Stimulated activated memory B cell treated with anti-CD40 and anti-IgM and Interleukin-4, amounts not matched to agents 10 μg/mL and 1 μg/mL and 100 μg/mL, for 72 hours (primary cell): ENCODE measurements at regions not wholly inside any gene's neighbourhood (a gene's known extent, or its start where the extent isn't known, plus 50 kb on each side); places are given as distances from the start of the nearest gene placed in this dataset.

Source experiments
- ATAC-seq: fragments of 150-1000 bp; cut with Tn5 transposase; 2 replicates; pipeline ENCODE4 v1.10.0; 2021
- H3K27ac Mint-ChIP-seq: one replicate; pipeline ENCODE4 v1.8.0; 2022; ENCODE audit warnings: mild to moderate bottlenecking, mixed read lengths
- H3K27me3 Mint-ChIP-seq: one replicate; pipeline ENCODE4 v1.8.0; 2022; ENCODE audit warnings: mixed read lengths
- H3K36me3 Mint-ChIP-seq: one replicate; pipeline ENCODE4 v1.8.0; 2022; ENCODE audit warnings: mixed read lengths
- H3K4me1 Mint-ChIP-seq: one replicate; pipeline ENCODE4 v1.8.0; 2022; ENCODE audit warnings: mixed read lengths
- H3K4me3 Mint-ChIP-seq: one replicate; pipeline ENCODE4 v1.8.0; 2022; ENCODE audit warnings: mild to moderate bottlenecking, moderate library complexity, mixed read lengths
- H3K9me3 Mint-ChIP-seq: one replicate; pipeline ENCODE4 v1.8.0; 2022; ENCODE audit warnings: mixed read lengths

DNA sequence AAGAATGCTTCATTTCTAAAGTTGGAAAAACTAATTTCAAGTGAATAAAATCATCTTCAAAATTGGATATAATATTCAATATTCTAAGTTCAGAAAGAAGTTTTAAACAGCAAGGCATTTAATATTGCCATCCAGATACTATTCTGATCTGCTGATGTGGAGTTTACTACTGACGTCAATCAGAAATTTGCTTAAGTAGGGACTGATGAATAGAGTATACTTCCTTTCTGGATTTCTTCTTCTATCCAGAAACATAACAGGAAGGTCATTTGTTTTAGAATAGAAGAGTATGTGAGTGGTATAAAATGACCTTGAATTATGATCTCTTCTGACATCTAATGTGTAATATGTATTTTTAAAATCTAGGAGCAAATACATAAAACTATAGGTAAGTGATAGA lies 308.1 kb upstream of the ADGRL2 start:
- Mint-ChIP-seq H3K4me1 (no peaks in the 10 kb centered on the region), H3K27ac (no peak overlapping the region), H3K36me3 (peaks cover 6% of the 10 kb centered on the region), H3K27me3 (no peaks in the 10 kb centered on the region), H3K4me3 (no peak overlapping the region), H3K9me3 (peaks cover 3% of the 10 kb centered on the region)
- no peak for ATAC-seq

DNA sequence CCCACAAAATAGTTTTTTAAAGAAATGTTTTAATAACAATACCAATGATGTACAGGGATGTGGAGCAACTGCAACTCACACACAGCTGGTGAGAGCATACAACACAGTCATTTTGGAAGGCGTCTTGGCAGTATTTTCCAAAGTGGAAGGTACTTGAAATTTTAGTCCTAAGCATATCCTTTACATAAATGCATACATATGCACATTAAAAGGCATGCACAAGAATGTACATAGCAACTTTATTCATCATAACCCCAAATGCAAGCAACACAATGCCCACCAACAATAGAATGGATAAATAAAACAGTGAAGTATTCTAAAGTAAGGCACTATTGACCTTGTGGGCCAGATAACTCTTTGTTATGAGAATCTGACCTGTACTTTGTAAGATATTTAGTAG lies 310.1 kb upstream of the ADGRL2 start:
- no peak overlapping the region for H3K4me3 Mint-ChIP-seq
- no peaks in the 10 kb centered on the region for H3K4me1 Mint-ChIP-seq
- H3K9me3 Mint-ChIP-seq = peaks cover 3% of the 10 kb centered on the region
- peaks cover 6% of the 10 kb centered on the region for H3K36me3 Mint-ChIP-seq
- ATAC-seq = no peak
- no peaks in the 10 kb centered on the region for H3K27me3 Mint-ChIP-seq
- no peak overlapping the region for H3K27ac Mint-ChIP-seq

DNA sequence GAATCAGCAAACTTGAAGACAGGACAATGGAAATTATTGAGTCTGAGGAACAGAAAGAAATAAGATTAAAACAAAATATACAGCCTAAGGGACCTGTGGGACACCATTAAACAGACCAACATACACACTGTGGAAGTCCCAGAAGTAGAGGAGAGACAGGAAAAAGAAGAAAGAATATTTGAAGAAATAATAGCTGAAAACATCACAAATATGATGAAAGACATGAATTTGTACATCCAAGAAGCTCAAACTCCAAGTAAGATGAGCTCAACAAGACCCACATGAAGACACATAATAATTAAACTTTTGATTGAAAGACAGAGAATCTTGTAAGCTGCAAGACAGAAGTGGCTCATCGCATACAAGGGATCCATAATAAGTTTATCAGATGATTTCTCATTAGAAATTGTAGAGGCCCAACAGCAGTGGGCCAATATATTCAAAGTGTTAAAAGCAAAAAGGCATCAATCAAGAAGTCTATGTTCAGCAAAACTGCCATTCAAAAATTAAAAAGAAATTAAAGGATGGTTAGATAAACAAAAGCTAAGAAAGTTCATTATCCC lies 311.3 kb upstream of the ADGRL2 start:
- Mint-ChIP-seq H3K4me3 (no peak overlapping the region), H3K36me3 (peaks cover 6% of the 10 kb centered on the region), H3K27me3 (no peaks in the 10 kb centered on the region), H3K4me1 (no peaks in the 10 kb centered on the region), H3K27ac (no peak overlapping the region), H3K9me3 (peaks cover 3% of the 10 kb centered on the region)
- no peak for ATAC-seq

DNA sequence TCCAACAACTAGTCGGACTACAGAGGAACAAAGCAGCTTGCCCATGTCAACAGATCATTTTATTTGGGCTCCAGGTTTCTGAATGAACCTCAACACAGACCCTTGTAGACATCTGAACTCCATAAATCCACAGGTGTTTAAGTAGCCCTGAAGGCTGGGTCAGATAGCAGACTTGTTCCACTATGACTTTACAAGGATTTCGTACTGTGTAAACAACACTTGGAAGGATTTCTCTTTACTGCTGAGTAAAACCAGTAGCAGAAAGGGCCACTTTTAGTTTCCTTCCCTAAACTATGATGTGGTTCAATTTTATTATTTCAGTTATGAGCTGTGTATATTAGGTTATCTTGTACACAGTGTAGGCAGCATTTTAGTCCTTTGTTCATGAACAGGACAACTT lies 316.4 kb upstream of the ADGRL2 start:
- no peaks in the 10 kb centered on the region for H3K4me1 Mint-ChIP-seq
- no peak overlapping the region for H3K27ac Mint-ChIP-seq
- no peaks in the 10 kb centered on the region for H3K27me3 Mint-ChIP-seq
- H3K9me3 Mint-ChIP-seq = peaks cover 1% of the 10 kb centered on the region
- no peak overlapping the region for H3K4me3 Mint-ChIP-seq
- peaks cover 3% of the 10 kb centered on the region for H3K36me3 Mint-ChIP-seq
- ATAC-seq = no peak

DNA sequence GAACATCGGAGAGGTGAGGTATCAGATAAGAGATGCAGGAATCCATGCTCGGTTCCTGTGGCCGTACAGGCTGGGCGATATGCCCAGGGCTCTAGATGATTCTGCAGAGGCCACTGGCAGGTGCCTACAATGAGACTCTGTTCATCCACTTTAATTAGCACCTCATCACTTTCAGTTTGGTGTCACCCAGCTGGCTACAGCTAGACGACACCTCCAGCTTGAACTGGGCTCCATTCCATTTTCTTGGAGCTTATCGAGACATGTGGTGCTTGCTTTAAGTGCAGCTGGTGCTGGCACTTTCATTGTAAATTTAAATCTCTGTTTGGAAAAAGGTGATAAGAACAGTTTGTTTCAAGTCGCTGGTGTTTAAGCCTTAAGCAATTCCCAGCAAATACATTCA lies 322.5 kb upstream of the ADGRL2 start:
- Mint-ChIP-seq H3K4me3 (no peak overlapping the region), H3K27ac (no peak overlapping the region), H3K27me3 (peaks cover 12% of the 10 kb centered on the region), H3K9me3 (no peaks in the 10 kb centered on the region), H3K36me3 (no peaks in the 10 kb centered on the region), H3K4me1 (peaks cover 4% of the 10 kb centered on the region)
- no peak for ATAC-seq

DNA sequence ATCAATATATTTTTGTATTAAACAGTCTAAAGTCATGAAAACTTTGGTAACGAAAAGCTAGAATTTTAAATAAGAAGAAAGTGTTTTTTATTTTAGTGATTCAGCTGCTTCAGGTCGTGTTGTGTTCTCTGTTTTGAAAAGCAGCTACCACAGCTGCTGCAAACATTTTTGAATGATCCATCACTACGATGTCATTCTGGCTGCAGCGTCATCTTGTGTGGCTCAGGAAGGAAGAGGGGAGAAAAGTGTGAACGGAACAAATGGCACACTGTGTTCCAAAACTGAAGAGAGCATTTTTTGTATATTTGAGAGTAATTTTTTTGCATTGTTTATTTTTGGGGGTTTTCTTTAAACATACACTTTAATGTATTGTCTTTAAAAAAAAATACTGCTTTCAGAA lies 323.0 kb upstream of the ADGRL2 start:
- Mint-ChIP-seq H3K9me3 (no peaks in the 10 kb centered on the region), H3K27ac (no peak overlapping the region), H3K36me3 (no peaks in the 10 kb centered on the region), H3K4me1 (peaks cover 4% of the 10 kb centered on the region), H3K4me3 (no peak overlapping the region), H3K27me3 (peaks cover 12% of the 10 kb centered on the region)
- ATAC-seq = no peak

DNA sequence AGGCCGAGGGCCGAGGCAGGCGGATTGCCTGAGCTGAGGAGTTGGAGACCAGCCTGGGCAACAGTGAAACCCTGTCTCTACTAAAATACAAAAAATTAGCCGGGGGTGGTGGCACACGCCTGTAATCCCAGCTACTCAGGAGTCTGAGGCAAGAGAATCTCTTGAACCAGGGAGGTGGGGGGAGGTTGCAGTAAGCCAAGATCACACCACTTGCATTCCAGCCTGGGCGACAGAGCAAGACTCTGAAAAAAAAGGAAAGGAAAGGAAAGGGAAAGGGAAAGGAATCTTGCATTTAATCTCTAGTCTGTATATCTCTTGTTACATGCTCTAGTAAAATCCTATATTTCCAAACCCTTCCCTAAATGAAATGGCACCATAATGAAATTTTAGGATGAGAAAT lies 328.3 kb upstream of the ADGRL2 start:
- Mint-ChIP-seq H3K4me3 (no peak overlapping the region), H3K27ac (no peak overlapping the region), H3K9me3 (no peaks in the 10 kb centered on the region), H3K36me3 (no peaks in the 10 kb centered on the region), H3K4me1 (no peaks in the 10 kb centered on the region), H3K27me3 (peaks cover 12% of the 10 kb centered on the region)
- ATAC-seq = no peak

DNA sequence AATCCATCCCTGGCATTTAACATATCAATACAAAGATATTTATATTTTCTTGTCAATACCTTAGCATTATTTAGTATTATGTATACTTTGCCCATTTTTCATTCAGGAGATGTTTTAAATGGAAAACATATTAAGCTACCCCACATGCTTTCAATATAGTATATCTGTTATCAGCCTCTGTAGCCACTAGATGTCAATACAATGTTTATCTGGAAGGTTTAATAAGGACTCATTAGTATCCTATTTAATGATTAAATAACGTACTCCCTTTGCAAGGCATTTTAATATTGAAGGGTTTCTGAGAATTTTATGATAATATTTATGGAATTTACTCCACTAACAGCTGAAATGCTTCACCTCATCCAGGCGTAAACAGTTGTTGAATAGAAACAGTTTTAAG lies 329.5 kb upstream of the ADGRL2 start:
- Mint-ChIP-seq H3K27ac (no peak overlapping the region), H3K4me1 (no peaks in the 10 kb centered on the region), H3K36me3 (no peaks in the 10 kb centered on the region), H3K27me3 (peaks cover 5% of the 10 kb centered on the region), H3K9me3 (no peaks in the 10 kb centered on the region), H3K4me3 (no peak overlapping the region)
- ATAC-seq = no peak

DNA sequence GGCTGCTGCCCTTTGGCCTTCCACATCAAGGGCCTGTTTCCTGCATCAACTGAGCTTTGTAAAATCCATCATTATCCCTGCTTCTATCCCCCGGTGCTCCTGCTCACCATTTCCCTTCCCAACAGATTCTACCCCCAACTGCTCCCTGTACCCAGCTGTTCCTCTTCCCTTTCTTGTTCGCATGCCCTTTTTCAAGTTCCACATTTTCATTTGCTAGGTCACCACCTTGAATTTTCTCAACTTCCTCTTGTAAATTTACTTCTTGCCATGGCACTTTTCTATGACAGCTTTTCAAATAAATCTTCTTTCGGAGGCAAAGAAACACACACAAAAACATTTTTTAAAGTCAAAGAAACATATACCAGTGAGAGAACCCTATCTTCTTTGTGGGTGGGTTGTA lies 330.5 kb upstream of the ADGRL2 start:
- Mint-ChIP-seq H3K4me3 (no peak overlapping the region), H3K27ac (no peak overlapping the region), H3K4me1 (no peaks in the 10 kb centered on the region), H3K9me3 (no peaks in the 10 kb centered on the region), H3K27me3 (no peaks in the 10 kb centered on the region), H3K36me3 (no peaks in the 10 kb centered on the region)
- no peak for ATAC-seq

DNA sequence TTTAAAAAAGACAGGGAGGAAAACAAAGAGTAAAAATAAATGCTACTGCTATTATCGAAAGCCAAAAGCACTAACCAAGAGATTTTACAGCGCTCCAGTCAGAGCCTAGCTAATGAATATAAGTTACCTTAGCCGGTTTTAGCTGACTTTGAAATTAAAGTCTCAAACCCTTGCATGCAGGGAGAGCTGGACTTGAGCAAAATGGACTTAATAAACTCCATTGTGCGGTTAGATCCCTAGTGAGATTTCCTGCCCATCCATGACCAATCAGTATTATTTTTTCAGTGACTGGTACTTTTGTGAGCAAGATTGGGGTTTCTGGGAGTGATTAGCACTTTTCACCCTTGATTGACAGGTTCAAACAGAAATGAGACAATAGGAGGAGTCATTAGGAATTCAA lies 333.4 kb upstream of the ADGRL2 start:
- peaks cover 7% of the 10 kb centered on the region for H3K27me3 Mint-ChIP-seq
- H3K36me3 Mint-ChIP-seq = no peaks in the 10 kb centered on the region
- no peaks in the 10 kb centered on the region for H3K9me3 Mint-ChIP-seq
- H3K4me3 Mint-ChIP-seq = no peak overlapping the region
- no peaks in the 10 kb centered on the region for H3K4me1 Mint-ChIP-seq
- H3K27ac Mint-ChIP-seq = no peak overlapping the region
- ATAC-seq = no peak

DNA sequence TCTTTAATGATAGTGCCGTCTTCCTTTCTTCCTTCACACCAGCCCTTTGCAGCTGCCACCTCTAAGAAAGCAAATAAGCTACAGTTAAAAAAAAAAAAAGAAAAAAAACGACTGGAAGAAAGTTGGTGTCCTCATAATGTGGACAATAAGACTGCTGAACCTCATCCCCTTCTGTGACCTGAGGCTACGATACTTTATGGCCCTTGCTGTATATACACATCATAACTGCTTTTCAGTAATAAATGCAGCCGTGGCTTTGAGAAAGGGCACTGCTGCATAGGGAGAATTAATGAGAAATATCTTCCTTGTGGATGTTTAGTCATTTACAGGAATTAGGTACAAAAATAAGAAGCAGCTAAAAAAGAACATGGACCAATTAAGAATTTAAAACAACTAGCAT lies 333.8 kb upstream of the ADGRL2 start:
- Mint-ChIP-seq H3K27me3 (peaks cover 7% of the 10 kb centered on the region), H3K27ac (no peak overlapping the region), H3K4me3 (no peak overlapping the region), H3K4me1 (no peaks in the 10 kb centered on the region), H3K36me3 (no peaks in the 10 kb centered on the region), H3K9me3 (no peaks in the 10 kb centered on the region)
- ATAC-seq = no peak

DNA sequence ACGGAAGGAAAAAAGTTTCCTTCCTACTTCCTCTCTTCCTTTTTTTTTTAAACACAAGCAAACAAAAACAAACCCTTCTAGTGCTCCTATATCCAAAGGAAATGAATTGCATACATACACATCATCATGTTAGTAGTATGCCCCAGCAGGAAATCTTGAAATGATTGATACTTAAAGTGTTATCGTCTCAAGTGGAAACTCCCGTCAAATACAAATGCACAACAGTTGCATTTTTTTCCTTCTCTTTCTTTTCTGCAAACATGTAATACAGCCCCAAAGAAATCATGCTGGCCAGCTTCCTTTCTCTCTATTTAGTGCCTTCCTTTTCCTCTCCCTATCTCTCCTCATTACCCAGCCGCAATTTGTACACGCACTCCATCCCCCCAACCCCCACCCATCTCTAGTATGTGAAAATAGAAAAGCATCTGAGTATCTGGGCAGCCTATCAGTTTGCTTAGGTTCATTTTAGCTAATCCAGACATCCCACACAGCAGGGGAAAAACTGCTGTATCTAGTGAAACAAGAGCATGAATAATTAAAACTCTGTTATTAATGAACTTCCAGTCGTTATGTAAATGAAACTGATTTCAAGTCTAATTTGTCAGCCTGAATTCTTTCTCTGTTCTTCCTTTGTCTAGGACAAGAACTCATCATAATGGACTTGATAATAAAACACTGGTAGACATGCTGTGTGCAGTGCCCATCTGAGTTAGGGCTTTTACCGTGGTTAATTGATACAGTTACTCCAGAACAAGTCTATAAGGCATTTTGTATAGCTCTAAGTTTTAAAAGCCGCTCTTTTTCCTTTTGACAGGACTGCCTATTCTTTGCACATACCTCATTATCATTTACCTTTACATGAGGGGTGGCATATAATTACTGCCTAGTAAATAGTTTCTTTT lies 336.5 kb upstream of the ADGRL2 start:
- H3K27me3 Mint-ChIP-seq = peaks cover 14% of the 10 kb centered on the region
- no peaks in the 10 kb centered on the region for H3K4me1 Mint-ChIP-seq
- H3K27ac Mint-ChIP-seq = no peak overlapping the region
- H3K4me3 Mint-ChIP-seq = no peak overlapping the region
- no peak for ATAC-seq
- H3K36me3 Mint-ChIP-seq = no peaks in the 10 kb centered on the region
- H3K9me3 Mint-ChIP-seq = no peaks in the 10 kb centered on the region

DNA sequence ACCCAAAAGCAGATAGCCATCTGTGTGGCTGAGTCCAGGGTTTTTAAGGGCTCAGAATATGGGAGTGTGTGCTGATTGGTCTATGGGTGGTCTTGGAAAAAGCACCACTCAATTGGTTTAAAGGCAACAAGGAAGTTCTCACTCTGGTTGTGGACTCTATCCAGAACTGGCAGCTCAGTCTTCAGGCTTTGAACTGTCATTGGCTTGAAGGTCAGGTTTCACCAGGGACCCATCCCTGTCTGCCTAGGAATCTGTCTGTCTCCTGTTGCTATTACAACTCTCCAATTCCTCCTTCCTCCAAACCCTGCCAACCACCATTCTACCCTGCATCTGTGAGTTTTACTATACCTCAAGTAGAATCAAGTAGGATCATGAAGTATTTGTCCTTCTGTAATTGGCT lies 341.7 kb upstream of the ADGRL2 start:
- peaks cover 5% of the 10 kb centered on the region for H3K4me1 Mint-ChIP-seq
- no peak overlapping the region for H3K27ac Mint-ChIP-seq
- no peaks in the 10 kb centered on the region for H3K9me3 Mint-ChIP-seq
- no peaks in the 10 kb centered on the region for H3K36me3 Mint-ChIP-seq
- H3K27me3 Mint-ChIP-seq = peaks cover 6% of the 10 kb centered on the region
- ATAC-seq = no peak
- H3K4me3 Mint-ChIP-seq = no peak overlapping the region

DNA sequence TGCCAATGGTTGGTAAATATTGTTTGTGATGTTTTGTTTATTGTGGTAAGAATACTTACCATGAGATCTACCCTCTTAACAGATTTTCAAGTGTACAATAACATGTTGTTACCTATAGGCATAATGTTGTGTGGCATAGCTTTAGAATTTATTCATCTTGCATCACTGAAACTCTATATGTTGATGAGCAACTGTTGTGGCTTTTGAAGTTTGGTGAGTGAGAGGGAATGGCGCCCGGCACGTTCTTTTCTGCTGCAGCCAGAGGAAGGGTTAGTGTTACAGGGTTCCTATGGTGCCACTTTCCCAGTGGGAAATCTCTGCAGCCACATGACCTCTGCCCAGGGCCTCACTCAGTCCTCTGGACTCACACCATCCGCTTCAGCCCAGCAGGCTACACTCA lies 342.5 kb upstream of the ADGRL2 start:
- ATAC-seq = no peak
- no peak overlapping the region for H3K4me3 Mint-ChIP-seq
- H3K9me3 Mint-ChIP-seq = no peaks in the 10 kb centered on the region
- H3K27ac Mint-ChIP-seq = no peak overlapping the region
- H3K4me1 Mint-ChIP-seq = peaks cover 5% of the 10 kb centered on the region
- no peaks in the 10 kb centered on the region for H3K36me3 Mint-ChIP-seq
- peaks cover 6% of the 10 kb centered on the region for H3K27me3 Mint-ChIP-seq

DNA sequence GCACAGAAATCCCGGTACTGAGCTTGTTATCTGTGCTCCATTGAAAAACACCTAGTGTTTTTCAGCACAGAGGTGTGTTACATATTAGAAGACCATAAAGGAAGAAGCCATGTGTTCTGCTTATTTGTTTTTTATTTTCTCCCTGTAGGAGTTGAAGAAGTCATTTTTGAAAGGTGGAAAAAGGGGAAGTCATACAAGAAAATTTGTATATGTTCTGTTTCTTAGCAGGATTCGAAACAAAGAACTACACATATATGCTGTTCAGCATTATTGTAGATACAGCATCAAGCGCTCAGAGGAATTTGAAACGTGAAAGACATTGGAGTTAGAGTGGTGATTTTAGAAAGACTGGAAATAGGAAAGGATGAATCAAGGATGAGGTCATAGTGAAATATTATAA lies 345.3 kb upstream of the ADGRL2 start:
- no peak overlapping the region for H3K27ac Mint-ChIP-seq
- no peak for ATAC-seq
- no peaks in the 10 kb centered on the region for H3K36me3 Mint-ChIP-seq
- H3K4me3 Mint-ChIP-seq = no peak overlapping the region
- no peaks in the 10 kb centered on the region for H3K27me3 Mint-ChIP-seq
- peaks cover 5% of the 10 kb centered on the region for H3K4me1 Mint-ChIP-seq
- H3K9me3 Mint-ChIP-seq = no peaks in the 10 kb centered on the region

DNA sequence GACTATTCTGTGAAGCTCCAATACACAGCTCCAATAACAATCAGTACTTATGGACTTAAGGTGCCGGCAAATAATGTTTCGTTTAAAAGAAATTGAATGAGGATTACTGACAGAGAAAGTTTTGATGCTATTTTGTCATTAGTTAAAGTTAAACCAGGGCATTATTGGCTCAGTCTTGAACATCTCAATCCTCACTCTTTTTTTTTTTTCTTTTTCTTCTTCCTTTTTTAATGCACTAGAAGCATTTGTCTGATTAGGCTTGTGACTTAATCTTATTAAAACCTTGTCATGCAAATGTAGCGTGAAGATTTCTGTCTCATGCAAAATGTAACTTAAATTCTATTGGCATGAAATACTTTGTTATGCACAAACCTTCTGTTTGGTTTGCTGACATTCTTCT lies 346.8 kb upstream of the ADGRL2 start:
- Mint-ChIP-seq H3K27ac (no peak overlapping the region), H3K4me1 (peaks cover 5% of the 10 kb centered on the region), H3K27me3 (no peaks in the 10 kb centered on the region), H3K9me3 (no peaks in the 10 kb centered on the region), H3K36me3 (no peaks in the 10 kb centered on the region), H3K4me3 (no peak overlapping the region)
- no peak for ATAC-seq
